ENCODE measurements at regions not wholly inside any gene's neighbourhood (a gene's known extent, or its start where the extent isn't known, plus 50 kb on each side); places are given as distances from the start of the nearest gene placed in this dataset.

GRCh38 chr11:82636615-82637014 lies 97.0 kb downstream of the FAM181B start:
- DNase-seq (ENCODE audit: low read depth in 1 of 2, low spot score in 1 of 2) = no peak
- Histone ChIP-seq H3K27ac (replicated peaks) (no peak overlapping the region), H3K4me3 (replicated peaks; ENCODE audit: insufficient read depth, low read length) (no peak overlapping the region), H3K27me3 (ENCODE audit: insufficient read depth, poor library complexity, severe bottlenecking) (peaks cover under 1% of the 10 kb centered on the region)
- TF ChIP-seq REST (IDR thresholded peaks at IDR 0.05; ENCODE audit: insufficient replicate concordance, low read depth) (no peak), POLR2AphosphoS5 (IDR thresholded peaks at IDR 0.05; ENCODE audit: low read depth) (no peak), CTCF (IDR thresholded peaks at IDR 0.05; ENCODE audit: insufficient read depth, low read length) (no peak)

GRCh38 chr11:82634091-82634490 lies 99.6 kb downstream of the FAM181B start:
- no peak for DNase-seq (ENCODE audit: low read depth in 1 of 2, low spot score in 1 of 2)
- TF ChIP-seq GABPA (IDR thresholded peaks at IDR 0.05; ENCODE audit: low read depth) (no peak), POLR2AphosphoS5 (IDR thresholded peaks at IDR 0.05; ENCODE audit: low read depth) (no peak), SPI1 (IDR thresholded peaks at IDR 0.05; ENCODE audit: borderline replicate concordance, low read depth) (no peak), CTCF (IDR thresholded peaks at IDR 0.05; ENCODE audit: insufficient read depth, low read length) (no peak), REST (IDR thresholded peaks at IDR 0.05; ENCODE audit: insufficient replicate concordance, low read depth) (no peak)
- H3K4me3 ChIP-seq (replicated peaks; ENCODE audit: insufficient read depth, low read length) = no peak overlapping the region
- no peaks in the 10 kb centered on the region for H3K27me3 ChIP-seq (ENCODE audit: insufficient read depth, poor library complexity, severe bottlenecking)
- H3K27ac ChIP-seq (replicated peaks) = no peak overlapping the region

- Histone ChIP-seq H3K27me3 (ENCODE audit: insufficient read depth, poor library complexity, severe bottlenecking) (no peaks in the 10 kb centered on the region), H3K4me3 (replicated peaks; ENCODE audit: insufficient read depth, low read length) (no peak overlapping the region), H3K27ac (replicated peaks) (no peak overlapping the region)
- TF ChIP-seq REST (IDR thresholded peaks at IDR 0.05; ENCODE audit: insufficient replicate concordance, low read depth) = no peak
- no peak for TF ChIP-seq POLR2AphosphoS5 (IDR thresholded peaks at IDR 0.05; ENCODE audit: low read depth)
- no peak for TF ChIP-seq CTCF (IDR thresholded peaks at IDR 0.05; ENCODE audit: insufficient read depth, low read length)
- no peak for TF ChIP-seq GABPA (IDR thresholded peaks at IDR 0.05; ENCODE audit: low read depth)
- no peak for TF ChIP-seq SPI1 (IDR thresholded peaks at IDR 0.05; ENCODE audit: borderline replicate concordance, low read depth)
- no peak for DNase-seq (ENCODE audit: low read depth in 1 of 2, low spot score in 1 of 2)
Measured at GRCh38 chr11:82631722-82632630, 101.7 kb downstream of the FAM181B start.

Data from HL-60 (cell line).